Esophagus muscularis mucosa (tissue), 3 donors: ENCODE measurements at regions not wholly inside any gene's neighbourhood (a gene's known extent, or its start where the extent isn't known, plus 50 kb on each side); places are given as distances from the start of the nearest gene placed in this dataset.

Experiments used
- CTCF ChIP-seq, 3 experiments: fragments of 200-600 bp in 2 of 3; fragments of 450-650 bp in 1 of 3; sonication (generic) in 2 of 3; IDR thresholded peaks; one replicate each; pipeline ENCODE4 v1.5.1; 2017 to 2019; ENCODE audit warnings: antibody characterized with exemption in 3 of 3, mild to moderate bottlenecking in 2 of 3, moderate library complexity in 1 of 3
- POLR2A ChIP-seq: fragments of 450-650 bp; IDR thresholded peaks from one replicate; pipeline ENCODE4 v1.6.1; 2017; ENCODE audit warnings: antibody characterized with exemption, moderate library complexity, mild to moderate bottlenecking, low read depth
- POLR2AphosphoS5 ChIP-seq, 2 donors: sonication (generic); formaldehyde crosslinking; IDR thresholded peaks; one replicate each; pipeline ENCODE4 v1.6.1; 2017; ENCODE audit warnings: antibody characterized with exemption in 2 of 2

DNA sequence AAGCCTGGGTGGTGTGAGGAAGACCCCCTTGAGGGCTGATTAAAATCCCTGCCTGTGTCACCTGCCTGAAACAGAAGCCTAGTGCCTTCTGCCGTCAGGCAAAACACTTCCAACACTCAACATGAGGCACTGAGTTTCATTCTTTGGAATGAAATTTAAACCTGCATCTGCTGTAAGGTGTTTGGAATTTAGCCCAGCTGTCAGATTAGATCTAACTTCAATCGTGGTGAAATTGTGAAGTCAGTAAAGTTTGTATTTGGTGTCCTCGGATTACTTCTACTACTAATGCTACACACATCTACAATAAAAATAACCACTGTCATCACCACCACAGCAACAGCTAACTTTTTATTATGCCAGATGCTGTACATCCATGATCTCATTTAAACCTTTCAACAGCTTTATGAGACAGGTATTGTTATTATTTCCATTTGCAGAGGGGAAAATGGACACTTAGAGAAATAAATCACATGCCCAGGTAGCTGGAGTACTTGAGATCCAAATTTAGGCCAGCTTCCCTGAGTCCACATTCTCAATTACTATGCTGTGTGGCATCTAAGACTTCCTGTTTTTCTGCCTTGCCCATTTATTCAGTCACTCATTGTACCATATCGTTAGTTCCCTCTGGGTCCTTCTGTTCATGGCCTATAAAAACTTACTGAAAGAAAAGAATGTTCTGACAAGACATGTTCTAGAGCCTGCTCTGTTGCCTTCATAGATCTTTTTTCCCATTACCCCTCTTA is 98.2 kb upstream of the GCFC2 start:
- TF ChIP-seq CTCF (IDR thresholded peaks at IDR 0.05) = no peak
- TF ChIP-seq POLR2A = no peak
- TF ChIP-seq POLR2AphosphoS5 (IDR thresholded peaks at IDR 0.05) = no peak
